GM23338 (cell line): ENCODE measurements at regions not wholly inside any gene's neighbourhood (a gene's known extent, or its start where the extent isn't known, plus 50 kb on each side); places are given as distances from the start of the nearest gene placed in this dataset.

Experiments
- ATAC-seq: fragments of 200-7000 bp; cut with Tn5 transposase; 3 replicates; pipeline ENCODE4 v1.9.1; 2020
- DNase-seq: peaks from one replicate; pipeline ENCODE4 v3.0.0-alpha.2; 2015; ENCODE audit warnings: low spot score
- H2AFZ ChIP-seq: fragments of 200-600 bp; sonication (generic); 2 replicates; pipeline ENCODE4 v1.8.0; 2016; ENCODE audit warnings: antibody characterized with exemption, mild to moderate bottlenecking, moderate library complexity
- H3F3A ChIP-seq: fragments of 200-600 bp; sonication (generic); replicated peaks from 2 replicates; pipeline ENCODE4 v1.8.0; 2017; ENCODE audit warnings: antibody characterized with exemption, mixed run types, low read depth
- H3K27ac ChIP-seq: fragments of 200-600 bp; sonication (generic); 2 replicates; pipeline ENCODE4 v1.6.1; 2016; ENCODE audit warnings: low read depth
- H3K27me3 ChIP-seq: fragments of 200-600 bp; sonication (generic); 2 replicates; pipeline ENCODE4 v1.8.0; 2016; ENCODE audit warnings: mild to moderate bottlenecking, mixed run types, moderate library complexity; ENCODE audit not compliant: insufficient read depth
- H3K36me3 ChIP-seq: fragments of 200-600 bp; sonication (generic); 2 replicates; pipeline ENCODE4 v1.8.0; 2016; ENCODE audit warnings: mild to moderate bottlenecking; ENCODE audit not compliant: insufficient read depth
- H3K4me1 ChIP-seq: fragments of 200-600 bp; sonication (generic); 2 replicates; pipeline ENCODE4 v1.8.0; 2016; ENCODE audit warnings: mild to moderate bottlenecking, moderate library complexity; ENCODE audit not compliant: insufficient read depth
- H3K4me2 ChIP-seq: fragments of 200-600 bp; sonication (generic); 2 replicates; pipeline ENCODE4 v1.7.1; 2017; ENCODE audit warnings: mixed run types
- H3K4me3 ChIP-seq: fragments of 200-600 bp; sonication (generic); 2 replicates; pipeline ENCODE4 v1.6.1; 2016; ENCODE audit warnings: mixed run types
- H3K79me2 ChIP-seq: fragments of 200-600 bp; sonication (generic); replicated peaks from 2 replicates; pipeline ENCODE4 v1.8.0; 2017; ENCODE audit warnings: mild to moderate bottlenecking; ENCODE audit not compliant: insufficient read depth
- H3K9me2 ChIP-seq: fragments of 200-600 bp; sonication (generic); 2 replicates; pipeline ENCODE4 v1.8.0; 2017; ENCODE audit not compliant: insufficient read depth
- H4K20me1 ChIP-seq: fragments of 200-600 bp; sonication (generic); replicated peaks from 2 replicates; pipeline ENCODE4 v1.8.0; 2017; ENCODE audit warnings: mild to moderate bottlenecking; ENCODE audit not compliant: insufficient read depth
- H3K27ac Mint-ChIP-seq: 2 replicates; pipeline ENCODE4 v1.8.0; 2020; ENCODE audit warnings: inconsistent platforms, mild to moderate bottlenecking, moderate library complexity, mixed read lengths
- H3K27me3 Mint-ChIP-seq: 3 replicates; pipeline ENCODE4 v1.8.0; 2022; ENCODE audit warnings: low read depth, mild to moderate bottlenecking, moderate library complexity, mixed read lengths, inconsistent platforms; ENCODE audit not compliant: insufficient read depth, poor library complexity
- H3K36me3 Mint-ChIP-seq: 3 replicates; pipeline ENCODE4 v1.8.0; 2021; ENCODE audit warnings: low read depth, mild to moderate bottlenecking, inconsistent platforms, moderate library complexity, mixed read lengths
- H3K4me1 Mint-ChIP-seq: 3 replicates; pipeline ENCODE4 v1.8.0; 2020; ENCODE audit warnings: mild to moderate bottlenecking, inconsistent platforms, mixed read lengths
- H3K4me3 Mint-ChIP-seq: 3 replicates; pipeline ENCODE4 v1.8.0; 2021; ENCODE audit warnings: moderate library complexity, mild to moderate bottlenecking, inconsistent platforms, mixed read lengths
- H3K9me3 Mint-ChIP-seq: 3 replicates; pipeline ENCODE4 v1.8.0; 2020; ENCODE audit warnings: moderate library complexity, mild to moderate bottlenecking, inconsistent platforms, mixed read lengths
- CREB1 ChIP-seq: fragments of 250-450 bp; sonication (Bioruptor Pico); IDR thresholded peaks from 2 replicates; pipeline ENCODE4 v1.5.0; 2020; ENCODE audit warnings: low read depth, mild to moderate bottlenecking, moderate library complexity
- CTCF ChIP-seq, 2 experiments: fragments of 200-600 bp in 1 of 2; sonication (generic) in 1 of 2; conservative IDR thresholded peaks; 2 replicates each; pipeline versions ENCODE4 v1.5.1 to v1.6.1; 2016 to 2017; ENCODE audit warnings: antibody characterized with exemption in 2 of 2, low read depth in 2 of 2, mild to moderate bottlenecking in 2 of 2, moderate library complexity in 1 of 2
- ETS1 ChIP-seq: IDR thresholded peaks from 2 replicates; pipeline ENCODE4 v1.6.1; 2016; ENCODE audit warnings: antibody characterized with exemption
- EZH2 ChIP-seq: fragments of 200-600 bp; sonication (generic); IDR thresholded peaks from one replicate; pipeline ENCODE4 v1.8.0; 2017; ENCODE audit warnings: antibody characterized with exemption, mild to moderate bottlenecking, low read depth; ENCODE audit not compliant: unreplicated experiment
- EZH2phosphoT487 ChIP-seq: fragments of 200-600 bp; sonication (generic); IDR thresholded peaks from one replicate; pipeline ENCODE4 v1.8.1; 2018; ENCODE audit warnings: antibody characterized with exemption; ENCODE audit not compliant: unreplicated experiment
- JUNB ChIP-seq: IDR thresholded peaks from one replicate; pipeline ENCODE4 v1.6.1; 2016; ENCODE audit warnings: antibody characterized with exemption; ENCODE audit not compliant: unreplicated experiment
- NANOG ChIP-seq: IDR thresholded peaks from 2 replicates; pipeline ENCODE4 v1.6.1; 2016; ENCODE audit warnings: antibody characterized with exemption, borderline replicate concordance
- STAT1 ChIP-seq: IDR thresholded peaks from one replicate; pipeline ENCODE4 v1.6.1; 2016; ENCODE audit warnings: antibody characterized with exemption; ENCODE audit not compliant: unreplicated experiment
- ZNF114 ChIP-seq: fragments of 250-450 bp; sonication (Bioruptor Pico); IDR thresholded peaks from 2 replicates; pipeline ENCODE4 v1.5.0; 2020; ENCODE audit warnings: mild to moderate bottlenecking, moderate library complexity
- ZNF331 ChIP-seq: fragments of 250-450 bp; sonication (Bioruptor Pico); IDR thresholded peaks from 2 replicates; pipeline ENCODE4 v1.5.0; 2020; ENCODE audit warnings: low read depth, mild to moderate bottlenecking, moderate library complexity
- TF ChIP-seq, protein P1 (sequence below): fragments of 250-450 bp; sonication (Bioruptor Pico); IDR thresholded peaks from 2 replicates; pipeline ENCODE4 v1.5.0; 2020; ENCODE audit warnings: mild to moderate bottlenecking, moderate library complexity

DNA sequence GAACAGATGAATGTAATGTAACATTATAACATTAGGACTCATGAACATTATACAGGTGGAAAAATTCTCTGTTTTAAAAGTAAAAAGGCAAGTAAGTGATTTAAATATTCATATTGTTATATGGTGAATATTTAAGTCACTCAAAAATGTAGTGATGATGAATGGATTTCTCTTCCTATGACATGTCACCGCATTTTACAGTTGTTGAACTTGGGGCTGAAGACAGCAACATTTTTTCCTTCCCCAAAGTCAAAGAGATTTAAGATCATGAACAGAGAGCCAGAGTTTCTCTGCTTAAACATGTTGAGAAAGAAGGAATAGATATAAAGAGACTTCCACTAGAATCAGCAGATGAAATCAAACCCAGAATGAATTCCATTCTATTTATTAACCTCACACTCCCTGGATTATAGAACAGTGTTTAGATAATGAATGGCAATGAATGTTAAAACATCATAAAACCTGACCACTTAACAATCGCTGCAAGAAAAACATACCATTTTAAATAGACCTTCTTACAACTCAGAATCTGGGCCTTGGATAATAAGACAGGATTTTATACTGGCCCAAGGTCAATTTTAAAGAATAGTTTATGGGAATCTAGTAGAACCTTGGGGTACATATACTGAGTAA is 163.6 kb upstream of the SIX2 start:
- peaks cover 20% of the 10 kb centered on the region for H3K4me1 Mint-ChIP-seq
- TF ChIP-seq EZH2phosphoT487: no peak
- H4K20me1 ChIP-seq: no peaks in the 10 kb centered on the region
- H3K27me3 Mint-ChIP-seq: peaks cover 30% of the 10 kb centered on the region
- H3K36me3 ChIP-seq: no peaks in the 10 kb centered on the region
- no peaks in the 10 kb centered on the region for H3K9me3 Mint-ChIP-seq
- H3K27ac ChIP-seq: no peak overlapping the region
- H3K4me3 ChIP-seq: no peak overlapping the region
- H2AFZ ChIP-seq: no peak overlapping the region
- DNase-seq: no peak
- H3K4me1 ChIP-seq: peaks cover 11% of the 10 kb centered on the region
- no peak overlapping the region for H3K27ac Mint-ChIP-seq
- H3K27me3 ChIP-seq: peaks cover 58% of the 10 kb centered on the region
- 0 out of 2 replicates have a peak, but pooled peaks cover 7% of the 10 kb centered on the region for H3K9me2 ChIP-seq
- no peak for ATAC-seq
- H3K36me3 Mint-ChIP-seq: no peaks in the 10 kb centered on the region
- H3K79me2 ChIP-seq: no peaks in the 10 kb centered on the region
- no peaks in the 10 kb centered on the region for H3F3A ChIP-seq
- no peak overlapping the region for H3K4me2 ChIP-seq
- no peak overlapping the region for H3K4me3 Mint-ChIP-seq

- H4K20me1 ChIP-seq: no peaks in the 10 kb centered on the region
- Mint-ChIP-seq H3K4me1 (peaks cover 22% of the 10 kb centered on the region), H3K27ac (no peak overlapping the region), H3K4me3 (no peak overlapping the region), H3K27me3 (peaks cover 35% of the 10 kb centered on the region), H3K9me3 (no peaks in the 10 kb centered on the region), H3K36me3 (no peaks in the 10 kb centered on the region)
- H3K9me2 ChIP-seq: 0 out of 2 replicates have a peak, but pooled peaks cover 7% of the 10 kb centered on the region
- peaks cover 12% of the 10 kb centered on the region for H3K4me1 ChIP-seq
- ATAC-seq (no peak), DNase-seq (no peak)
- H3K4me3 ChIP-seq: no peak overlapping the region
- H3K4me2 ChIP-seq: no peak overlapping the region
- no peaks in the 10 kb centered on the region for H3F3A ChIP-seq
- H2AFZ ChIP-seq: no peak overlapping the region
- H3K79me2 ChIP-seq: no peaks in the 10 kb centered on the region
- H3K27ac ChIP-seq: no peak overlapping the region
- peaks cover 65% of the 10 kb centered on the region for H3K27me3 ChIP-seq
- no peaks in the 10 kb centered on the region for H3K36me3 ChIP-seq
- TF ChIP-seq ETS1: no peak
- TF ChIP-seq ZNF331: no peak
- TF ChIP-seq NANOG: no peak
- TF ChIP-seq ZNF114 (CRISPR knock-in tag): no peak
- TF ChIP-seq, protein P1, sequence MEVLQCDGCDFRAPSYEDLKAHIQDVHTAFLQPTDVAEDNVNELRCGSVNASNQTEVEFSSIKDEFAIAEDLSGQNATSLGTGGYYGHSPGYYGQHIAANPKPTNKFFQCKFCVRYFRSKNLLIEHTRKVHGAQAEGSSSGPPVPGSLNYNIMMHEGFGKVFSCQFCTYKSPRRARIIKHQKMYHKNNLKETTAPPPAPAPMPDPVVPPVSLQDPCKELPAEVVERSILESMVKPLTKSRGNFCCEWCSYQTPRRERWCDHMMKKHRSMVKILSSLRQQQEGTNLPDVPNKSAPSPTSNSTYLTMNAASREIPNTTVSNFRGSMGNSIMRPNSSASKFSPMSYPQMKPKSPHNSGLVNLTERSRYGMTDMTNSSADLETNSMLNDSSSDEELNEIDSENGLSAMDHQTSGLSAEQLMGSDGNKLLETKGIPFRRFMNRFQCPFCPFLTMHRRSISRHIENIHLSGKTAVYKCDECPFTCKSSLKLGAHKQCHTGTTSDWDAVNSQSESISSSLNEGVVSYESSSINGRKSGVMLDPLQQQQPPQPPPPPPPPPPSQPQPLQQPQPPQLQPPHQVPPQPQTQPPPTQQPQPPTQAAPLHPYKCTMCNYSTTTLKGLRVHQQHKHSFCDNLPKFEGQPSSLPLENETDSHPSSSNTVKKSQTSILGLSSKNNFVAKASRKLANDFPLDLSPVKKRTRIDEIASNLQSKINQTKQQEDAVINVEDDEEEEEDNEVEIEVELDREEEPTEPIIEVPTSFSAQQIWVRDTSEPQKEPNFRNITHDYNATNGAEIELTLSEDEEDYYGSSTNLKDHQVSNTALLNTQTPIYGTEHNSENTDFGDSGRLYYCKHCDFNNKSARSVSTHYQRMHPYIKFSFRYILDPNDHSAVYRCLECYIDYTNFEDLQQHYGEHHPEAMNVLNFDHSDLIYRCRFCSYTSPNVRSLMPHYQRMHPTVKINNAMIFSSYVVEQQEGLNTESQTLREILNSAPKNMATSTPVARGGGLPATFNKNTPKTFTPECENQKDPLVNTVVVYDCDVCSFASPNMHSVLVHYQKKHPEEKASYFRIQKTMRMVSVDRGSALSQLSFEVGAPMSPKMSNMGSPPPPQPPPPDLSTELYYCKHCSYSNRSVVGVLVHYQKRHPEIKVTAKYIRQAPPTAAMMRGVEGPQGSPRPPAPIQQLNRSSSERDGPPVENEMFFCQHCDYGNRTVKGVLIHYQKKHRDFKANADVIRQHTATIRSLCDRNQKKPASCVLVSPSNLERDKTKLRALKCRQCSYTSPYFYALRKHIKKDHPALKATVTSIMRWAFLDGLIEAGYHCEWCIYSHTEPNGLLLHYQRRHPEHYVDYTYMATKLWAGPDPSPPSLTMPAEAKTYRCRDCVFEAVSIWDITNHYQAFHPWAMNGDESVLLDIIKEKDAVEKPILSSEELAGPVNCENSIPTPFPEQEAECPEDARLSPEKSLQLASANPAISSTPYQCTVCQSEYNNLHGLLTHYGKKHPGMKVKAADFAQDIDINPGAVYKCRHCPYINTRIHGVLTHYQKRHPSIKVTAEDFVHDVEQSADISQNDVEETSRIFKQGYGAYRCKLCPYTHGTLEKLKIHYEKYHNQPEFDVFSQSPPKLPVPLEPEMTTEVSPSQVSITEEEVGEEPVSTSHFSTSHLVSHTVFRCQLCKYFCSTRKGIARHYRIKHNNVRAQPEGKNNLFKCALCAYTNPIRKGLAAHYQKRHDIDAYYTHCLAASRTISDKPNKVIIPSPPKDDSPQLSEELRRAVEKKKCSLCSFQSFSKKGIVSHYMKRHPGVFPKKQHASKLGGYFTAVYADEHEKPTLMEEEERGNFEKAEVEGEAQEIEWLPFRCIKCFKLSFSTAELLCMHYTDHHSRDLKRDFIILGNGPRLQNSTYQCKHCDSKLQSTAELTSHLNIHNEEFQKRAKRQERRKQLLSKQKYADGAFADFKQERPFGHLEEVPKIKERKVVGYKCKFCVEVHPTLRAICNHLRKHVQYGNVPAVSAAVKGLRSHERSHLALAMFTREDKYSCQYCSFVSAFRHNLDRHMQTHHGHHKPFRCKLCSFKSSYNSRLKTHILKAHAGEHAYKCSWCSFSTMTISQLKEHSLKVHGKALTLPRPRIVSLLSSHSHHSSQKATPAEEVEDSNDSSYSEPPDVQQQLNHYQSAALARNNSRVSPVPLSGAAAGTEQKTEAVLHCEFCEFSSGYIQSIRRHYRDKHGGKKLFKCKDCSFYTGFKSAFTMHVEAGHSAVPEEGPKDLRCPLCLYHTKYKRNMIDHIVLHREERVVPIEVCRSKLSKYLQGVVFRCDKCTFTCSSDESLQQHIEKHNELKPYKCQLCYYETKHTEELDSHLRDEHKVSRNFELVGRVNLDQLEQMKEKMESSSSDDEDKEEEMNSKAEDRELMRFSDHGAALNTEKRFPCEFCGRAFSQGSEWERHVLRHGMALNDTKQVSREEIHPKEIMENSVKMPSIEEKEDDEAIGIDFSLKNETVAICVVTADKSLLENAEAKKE: no peak
- no peak for TF ChIP-seq CTCF (conservative IDR thresholded peaks at IDR 0.05; ENCODE audit: low read depth in 2 of 2)
- TF ChIP-seq CREB1 (CRISPR knock-in tag): no peak
- no peak for TF ChIP-seq EZH2
- no peak for TF ChIP-seq STAT1
- no peak for TF ChIP-seq JUNB
Measured at GRCh38 chr2:45172142-45172541, 162.9 kb upstream of the SIX2 start.
